ENCODE measurements at regions not wholly inside any gene's neighbourhood (a gene's known extent, or its start where the extent isn't known, plus 50 kb on each side); places are given as distances from the start of the nearest gene placed in this dataset.
"Not testable (repeated sequence)": the region's sequence is repeated elsewhere in the genome, so short reads cannot be mapped to it uniquely, and the experiment has no call there.

GRCh38 chr6:103750603-103751002 is 1109.1 kb downstream of the HACE1 start:
- no peak for FAIRE-seq
- no peak for DNase-seq (ENCODE audit: insufficient read length)
- TF ChIP-seq TAF1 (IDR thresholded peaks at IDR 0.05; ENCODE audit: borderline replicate concordance, low read depth, low read length) (no peak), POLR2A (IDR thresholded peaks at IDR 0.05; ENCODE audit: low read depth, low read length) (no peak), POLR2AphosphoS5 (IDR thresholded peaks at IDR 0.05; ENCODE audit: low read depth, low read length) (no peak)

- TF ChIP-seq POLR2AphosphoS5 (IDR thresholded peaks at IDR 0.05; ENCODE audit: low read depth, low read length) = no peak
- no peak for TF ChIP-seq TAF1 (IDR thresholded peaks at IDR 0.05; ENCODE audit: borderline replicate concordance, low read depth, low read length)
- no peak for TF ChIP-seq POLR2A (IDR thresholded peaks at IDR 0.05; ENCODE audit: low read depth, low read length)
- DNase-seq (ENCODE audit: insufficient read length) = no peak
- FAIRE-seq = no peak
Observed at GRCh38 chr6:103734016-103734415, 1125.7 kb downstream of the HACE1 start.

GRCh38 chr6:103729658-103730057 is 1130.1 kb downstream of the HACE1 start:
- TF ChIP-seq POLR2A (IDR thresholded peaks at IDR 0.05; ENCODE audit: low read depth, low read length) (no peak), POLR2AphosphoS5 (IDR thresholded peaks at IDR 0.05; ENCODE audit: low read depth, low read length) (no peak), TAF1 (IDR thresholded peaks at IDR 0.05; ENCODE audit: borderline replicate concordance, low read depth, low read length) (no peak)
- FAIRE-seq = no peak

DNA sequence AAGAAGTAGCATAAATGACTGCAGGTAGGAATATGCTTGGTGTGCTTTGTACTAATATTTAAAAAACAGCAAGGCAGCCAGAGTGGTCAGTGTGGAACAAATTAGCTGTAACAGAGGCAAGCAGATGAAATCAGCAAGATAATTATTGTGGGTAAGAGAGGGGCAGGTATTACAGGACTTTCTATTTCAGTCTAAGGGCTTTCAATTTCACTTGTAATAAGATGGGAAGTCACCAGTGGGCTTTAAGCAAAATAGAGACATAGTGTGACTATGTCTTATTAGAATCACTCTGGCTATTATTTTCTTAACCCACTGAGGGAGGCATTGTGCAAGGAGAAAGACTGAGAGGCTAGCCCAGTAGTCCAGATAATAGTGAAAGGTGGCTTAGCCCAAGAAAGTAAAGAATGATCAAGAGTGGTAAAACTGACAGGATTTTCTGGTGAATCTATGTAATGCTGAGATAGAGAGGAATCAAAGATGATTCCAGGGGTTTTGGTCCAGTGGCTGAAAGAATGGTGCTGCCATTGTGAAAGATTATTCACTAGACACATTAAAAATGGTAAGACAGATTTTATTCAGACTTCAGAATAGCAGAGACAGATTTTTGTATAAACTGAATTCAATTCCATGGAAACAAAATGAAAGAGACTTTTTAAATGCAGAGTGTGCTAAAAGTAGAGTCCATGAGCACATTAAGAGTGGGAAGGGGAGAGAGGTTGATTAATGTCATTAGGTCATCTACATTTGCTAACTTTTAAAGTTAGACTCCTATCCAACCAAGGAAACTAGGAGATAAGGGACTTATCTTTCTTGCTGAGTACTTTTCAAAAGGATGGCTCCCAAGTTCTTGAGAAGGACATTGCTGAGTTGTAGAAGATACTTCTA is 1136.0 kb downstream of the HACE1 start:
- DNase-seq (ENCODE audit: insufficient read length) (no peak), FAIRE-seq (no peak)
- TF ChIP-seq POLR2A (IDR thresholded peaks at IDR 0.05; ENCODE audit: low read depth, low read length) = no peak
- no peak for TF ChIP-seq POLR2AphosphoS5 (IDR thresholded peaks at IDR 0.05; ENCODE audit: low read depth, low read length)
- TF ChIP-seq TAF1 (IDR thresholded peaks at IDR 0.05; ENCODE audit: borderline replicate concordance, low read depth, low read length) = no peak

More at GRCh38 chr6:103729658-103730057, 1130.1 kb downstream of the HACE1 start:
- no peak for DNase-seq (ENCODE audit: insufficient read length)

DNA sequence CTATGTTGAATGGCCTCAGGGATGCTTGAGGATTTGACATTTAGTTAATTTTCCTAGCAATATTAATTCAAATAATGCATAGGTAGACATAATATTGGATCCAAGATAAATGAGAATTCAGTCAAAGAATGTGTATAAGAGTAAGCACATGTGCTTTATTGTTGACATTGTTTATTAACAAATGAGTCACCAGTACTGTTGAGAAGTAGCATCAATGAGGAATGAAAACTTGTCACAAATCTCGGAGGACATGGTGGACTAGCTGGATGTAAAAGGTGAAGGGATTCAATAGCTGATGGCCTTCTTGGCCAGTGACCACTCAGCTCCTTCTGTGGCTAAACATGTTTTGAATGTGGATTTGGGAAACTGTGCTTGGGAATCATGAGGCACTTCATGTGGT is 1137.0 kb downstream of the HACE1 start:
- no peak for TF ChIP-seq TAF1 (IDR thresholded peaks at IDR 0.05; ENCODE audit: borderline replicate concordance, low read depth, low read length)
- no peak for TF ChIP-seq POLR2A (IDR thresholded peaks at IDR 0.05; ENCODE audit: low read depth, low read length)
- TF ChIP-seq POLR2AphosphoS5 (IDR thresholded peaks at IDR 0.05; ENCODE audit: low read depth, low read length) = no peak
- FAIRE-seq = no peak
- DNase-seq (ENCODE audit: insufficient read length) = no peak

GRCh38 chr6:103721923-103722322 is 1137.8 kb downstream of the HACE1 start:
- no peak for TF ChIP-seq POLR2AphosphoS5 (IDR thresholded peaks at IDR 0.05; ENCODE audit: low read depth, low read length)
- TF ChIP-seq TAF1 (IDR thresholded peaks at IDR 0.05; ENCODE audit: borderline replicate concordance, low read depth, low read length) = no peak
- no peak for TF ChIP-seq POLR2A (IDR thresholded peaks at IDR 0.05; ENCODE audit: low read depth, low read length)
- no peak for DNase-seq (ENCODE audit: insufficient read length)
- no peak for FAIRE-seq

DNA sequence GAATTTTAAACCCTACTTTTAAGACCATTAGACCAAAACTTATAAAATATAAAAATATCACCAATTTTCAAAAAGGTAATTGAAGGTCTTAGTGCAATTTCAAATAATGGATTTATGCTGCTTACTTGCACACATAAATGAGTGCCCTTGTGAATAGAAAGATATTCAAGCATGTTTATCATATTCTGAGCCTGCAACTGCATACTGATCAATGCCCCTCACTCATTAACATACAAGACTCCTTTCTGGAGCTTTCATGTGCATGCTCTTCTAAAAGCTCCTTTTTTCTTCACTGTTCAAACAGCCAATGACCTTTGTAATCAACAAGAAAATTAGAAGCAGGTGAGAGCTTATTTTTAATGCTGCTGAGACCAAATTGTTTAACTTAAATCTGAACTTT is 1139.3 kb downstream of the HACE1 start:
- DNase-seq (ENCODE audit: insufficient read length) = no peak
- no peak for FAIRE-seq
- TF ChIP-seq TAF1 (IDR thresholded peaks at IDR 0.05; ENCODE audit: borderline replicate concordance, low read depth, low read length) (no peak), POLR2A (IDR thresholded peaks at IDR 0.05; ENCODE audit: low read depth, low read length) (no peak), POLR2AphosphoS5 (IDR thresholded peaks at IDR 0.05; ENCODE audit: low read depth, low read length) (no peak)

DNA sequence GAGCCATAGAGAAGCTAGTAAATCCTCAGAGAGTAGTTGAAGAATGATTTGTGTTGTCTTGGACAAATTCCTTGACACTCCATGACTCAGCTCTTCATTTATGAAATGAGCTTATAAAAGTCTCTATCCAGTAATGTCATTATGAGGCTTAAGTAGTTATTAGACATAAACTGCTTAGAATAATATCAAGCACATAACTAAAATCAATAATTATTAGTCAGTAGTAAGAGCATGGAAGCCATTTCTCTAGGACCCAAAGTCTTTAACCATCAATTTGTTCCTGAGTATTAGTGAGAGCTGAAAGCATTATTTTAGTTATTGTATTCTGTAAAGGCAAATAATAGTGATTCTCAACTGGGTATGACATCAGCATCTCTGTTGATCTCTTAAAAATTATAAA is 1140.2 kb downstream of the HACE1 start:
- no peak for DNase-seq (ENCODE audit: insufficient read length)
- no peak for TF ChIP-seq POLR2A (IDR thresholded peaks at IDR 0.05; ENCODE audit: low read depth, low read length)
- TF ChIP-seq TAF1 (IDR thresholded peaks at IDR 0.05; ENCODE audit: borderline replicate concordance, low read depth, low read length) = no peak
- TF ChIP-seq POLR2AphosphoS5 (IDR thresholded peaks at IDR 0.05; ENCODE audit: low read depth, low read length) = no peak
- FAIRE-seq = no peak

DNA sequence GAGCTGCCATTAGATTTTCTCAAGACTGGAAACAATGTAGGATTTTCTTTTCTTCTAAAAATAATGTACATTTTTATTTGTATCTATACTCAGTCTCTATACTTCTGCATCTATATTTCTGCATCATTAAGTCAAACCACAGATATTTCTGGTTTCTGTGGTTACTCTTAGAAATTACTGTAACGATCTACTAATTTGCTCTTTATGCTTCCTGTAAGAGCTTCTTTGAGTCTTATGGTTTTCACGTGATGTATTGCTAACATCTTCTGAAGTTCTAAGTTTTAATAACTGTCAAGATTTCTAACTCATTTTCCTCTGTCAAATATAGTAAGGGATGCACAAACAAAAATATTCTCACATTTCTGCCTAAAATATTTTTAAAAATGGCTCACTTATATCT is 1144.5 kb downstream of the HACE1 start:
- no peak for FAIRE-seq
- DNase-seq (ENCODE audit: insufficient read length) = no peak
- no peak for TF ChIP-seq POLR2AphosphoS5 (IDR thresholded peaks at IDR 0.05; ENCODE audit: low read depth, low read length)
- TF ChIP-seq POLR2A (IDR thresholded peaks at IDR 0.05; ENCODE audit: low read depth, low read length) = no peak
- no peak for TF ChIP-seq TAF1 (IDR thresholded peaks at IDR 0.05; ENCODE audit: borderline replicate concordance, low read depth, low read length)

DNA sequence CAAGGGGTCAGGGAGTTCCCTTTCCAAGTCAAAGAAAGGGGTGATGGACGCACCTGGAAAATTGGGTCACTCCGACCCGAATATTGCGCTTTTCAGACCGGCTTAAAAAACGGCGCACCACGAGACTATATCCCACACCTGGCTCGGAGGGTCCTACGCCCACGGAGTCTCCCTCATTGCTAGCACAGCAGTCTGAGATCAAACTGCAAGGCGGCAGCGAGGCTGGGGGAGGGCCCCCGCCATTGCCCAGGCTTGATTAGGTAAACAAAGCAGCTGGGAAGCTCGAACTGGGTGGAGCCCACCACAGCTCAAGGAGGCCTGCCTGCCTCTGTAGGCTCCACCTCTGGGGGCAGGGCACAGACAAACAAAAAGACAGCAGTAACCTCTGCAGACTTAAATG is 1150.5 kb downstream of the HACE1 start:
- not testable (repeated sequence) for FAIRE-seq; DNase-seq (ENCODE audit: insufficient read length)

GRCh38 chr6:103707596-103708325 is 1152.0 kb downstream of the HACE1 start:
- no peak for DNase-seq (ENCODE audit: insufficient read length)
- FAIRE-seq = no peak
- TF ChIP-seq POLR2AphosphoS5 (IDR thresholded peaks at IDR 0.05; ENCODE audit: low read depth, low read length) = no peak
- TF ChIP-seq POLR2A (IDR thresholded peaks at IDR 0.05; ENCODE audit: low read depth, low read length) = no peak
- no peak for TF ChIP-seq TAF1 (IDR thresholded peaks at IDR 0.05; ENCODE audit: borderline replicate concordance, low read depth, low read length)

DNA sequence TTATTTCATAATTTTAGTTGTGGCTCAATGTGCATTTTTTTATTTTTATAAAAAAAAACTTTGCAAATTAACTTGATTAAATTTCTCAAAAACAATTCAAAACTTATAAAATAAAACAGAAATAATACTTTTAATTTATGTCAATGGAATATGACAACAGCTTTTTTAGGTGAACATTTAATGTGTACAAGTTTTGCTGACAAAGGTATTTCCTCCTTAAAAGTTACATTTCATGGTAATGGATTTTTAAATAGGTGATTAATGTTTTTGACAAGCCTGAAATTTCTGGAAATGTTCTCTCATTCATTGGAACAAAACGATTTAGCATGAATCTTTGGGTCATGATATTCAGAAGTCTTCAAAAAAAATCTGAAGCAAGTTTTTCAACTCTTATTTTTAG is 1160.0 kb downstream of the HACE1 start:
- FAIRE-seq (no peak), DNase-seq (ENCODE audit: insufficient read length) (no peak)
- no peak for TF ChIP-seq TAF1 (IDR thresholded peaks at IDR 0.05; ENCODE audit: borderline replicate concordance, low read depth, low read length)
- no peak for TF ChIP-seq POLR2AphosphoS5 (IDR thresholded peaks at IDR 0.05; ENCODE audit: low read depth, low read length)
- TF ChIP-seq POLR2A (IDR thresholded peaks at IDR 0.05; ENCODE audit: low read depth, low read length) = no peak

Data from GM12892 (cell line).